CD14-positive monocyte (primary cell): ENCODE measurements at regions not wholly inside any gene's neighbourhood (a gene's known extent, or its start where the extent isn't known, plus 50 kb on each side); places are given as distances from the start of the nearest gene placed in this dataset.

ENCODE experiments used
- DNase-seq, 3 donors: peaks; one replicate each; pipeline ENCODE4 v3.0.0-alpha.2; 2011 to 2022
- H2AFZ ChIP-seq: 2 replicates; pipeline ENCODE4 v1.6.0; 2012; ENCODE audit warnings: mild to moderate bottlenecking, low read depth, low read length, inconsistent platforms; ENCODE audit not compliant: insufficient read depth, poor library complexity, severe bottlenecking
- H3K27ac ChIP-seq, 2 donors: 1 replicate in 1 of 2; 2 replicates in 1 of 2; pipeline ENCODE4 v1.5.1; 2012 to 2013; ENCODE audit warnings: low read length in 2 of 2, control low read depth in 1 of 2, inconsistent platforms in 1 of 2, low read depth in 1 of 2, mild to moderate bottlenecking in 1 of 2
- H3K27me3 ChIP-seq, 2 donors: one replicate each; pipeline versions ENCODE4 v1.6.0 to v1.6.1; 2011 to 2013; ENCODE audit warnings: low read length in 2 of 2; ENCODE audit not compliant: control insufficient read depth in 2 of 2, insufficient read depth in 2 of 2
- H3K36me3 ChIP-seq, 2 donors: replicated peaks in 1 of 2; 1 replicate in 1 of 2; 2 replicates in 1 of 2; pipeline versions ENCODE4 v1.5.1 to v1.6.1; 2012 to 2013; ENCODE audit warnings: low read length in 2 of 2, control low read depth in 1 of 2, inconsistent platforms in 1 of 2, mild to moderate bottlenecking in 1 of 2; ENCODE audit not compliant: insufficient read depth in 2 of 2, control insufficient read depth in 1 of 2
- H3K4me1 ChIP-seq, 2 donors: 1 replicate in 1 of 2; 2 replicates in 1 of 2; pipeline versions ENCODE4 v1.5.1 to v1.6.1; 2012 to 2013; ENCODE audit warnings: low read length in 2 of 2, control low read depth in 1 of 2, inconsistent platforms in 1 of 2, mild to moderate bottlenecking in 1 of 2, moderate library complexity in 1 of 2; ENCODE audit not compliant: insufficient read depth in 2 of 2, control insufficient read depth in 1 of 2
- H3K4me2 ChIP-seq: replicated peaks from 2 replicates; pipeline ENCODE3; 2012; ENCODE audit warnings: low read length, moderate library complexity, mild to moderate bottlenecking; ENCODE audit not compliant: poor library complexity, severe bottlenecking; ENCODE audit errors: extremely low read depth
- H3K4me3 ChIP-seq, 3 experiments: fragments of 200-600 bp in 1 of 3; sonication (generic) in 1 of 3; replicated peaks in 1 of 3; 1 replicate in 2 of 3; 2 replicates in 1 of 3; pipeline ENCODE4 v1.5.1; 2011 to 2013; ENCODE audit warnings: low read length in 3 of 3, mild to moderate bottlenecking in 3 of 3, control low read depth in 2 of 3, low read depth in 2 of 3, inconsistent platforms in 1 of 3, moderate library complexity in 1 of 3
- H3K79me2 ChIP-seq: 2 replicates; pipeline ENCODE4 v1.6.0; 2012; ENCODE audit warnings: mild to moderate bottlenecking, control low read depth, inconsistent platforms, low read length, moderate library complexity; ENCODE audit not compliant: insufficient read depth
- H3K9ac ChIP-seq: 2 replicates; pipeline ENCODE4 v1.6.0; 2017; ENCODE audit warnings: low read length, mild to moderate bottlenecking; ENCODE audit not compliant: insufficient read depth, poor library complexity, severe bottlenecking
- H3K9me3 ChIP-seq, 2 donors: replicated peaks in 1 of 2; 1 replicate in 1 of 2; 2 replicates in 1 of 2; pipeline versions ENCODE4 v1.5.1 to v1.6.1; 2012 to 2013; ENCODE audit warnings: low read length in 2 of 2, control low read depth in 1 of 2; ENCODE audit not compliant: control insufficient read depth in 1 of 2, insufficient read depth in 1 of 2
- H4K20me1 ChIP-seq: 2 replicates; pipeline ENCODE4 v1.6.0; 2012; ENCODE audit warnings: mild to moderate bottlenecking, low read length, control low read depth, moderate library complexity; ENCODE audit not compliant: insufficient read depth
- H3K27ac Mint-ChIP-seq, 7 donors: one replicate each; pipeline ENCODE4 v1.8.0; 2020; ENCODE audit warnings: mild to moderate bottlenecking in 7 of 7, mixed read lengths in 7 of 7, moderate library complexity in 6 of 7, inconsistent platforms in 2 of 7
- H3K27me3 Mint-ChIP-seq, 3 donors: one replicate each; pipeline ENCODE4 v1.8.0; 2021 to 2022; ENCODE audit warnings: low read depth in 3 of 3, mild to moderate bottlenecking in 3 of 3, mixed read lengths in 3 of 3, moderate library complexity in 3 of 3, inconsistent platforms in 1 of 3
- H3K36me3 Mint-ChIP-seq, 2 donors: one replicate each; pipeline ENCODE4 v1.8.0; 2020; ENCODE audit warnings: mixed read lengths in 2 of 2, inconsistent platforms in 1 of 2, mild to moderate bottlenecking in 1 of 2
- H3K4me1 Mint-ChIP-seq: one replicate; pipeline ENCODE4 v1.8.0; 2020; ENCODE audit warnings: mild to moderate bottlenecking, mixed read lengths
- H3K4me3 Mint-ChIP-seq, 2 donors: one replicate each; pipeline ENCODE4 v1.8.0; 2020; ENCODE audit warnings: mild to moderate bottlenecking in 2 of 2, mixed read lengths in 2 of 2, moderate library complexity in 1 of 2
- H3K9me3 Mint-ChIP-seq, 7 donors: one replicate each; pipeline ENCODE4 v1.8.0; 2020 to 2022; ENCODE audit warnings: mixed read lengths in 7 of 7, mild to moderate bottlenecking in 6 of 7, moderate library complexity in 6 of 7, inconsistent platforms in 2 of 7
- CTCF ChIP-seq: fragments of 200-600 bp; IDR thresholded peaks from one replicate; pipeline ENCODE4 v1.8.0; 2022; ENCODE audit warnings: antibody characterized with exemption, mild to moderate bottlenecking
- WGBS: methylation state at CpG from one replicate; pipeline ENCODE4 v1.1.5; 2013; ENCODE audit warnings: missing lambda C conversion rate; ENCODE audit not compliant: insufficient coverage; 5-methylcytosine and 5-hydroxymethylcytosine counted together
- intact Hi-C, 2 donors: fragments of 100-400 bp; cut with micrococcal nuclease; formaldehyde crosslinking; loops; one replicate each; pipeline versions ENCODE4 v1.15.0 to v1.15.1; 2023

- H3K4me3 Mint-ChIP-seq: no peak overlapping the region
- H3K36me3 Mint-ChIP-seq: no peaks in the 10 kb centered on the region
- H2AFZ ChIP-seq: no peak overlapping the region
- H3K9ac ChIP-seq: no peak overlapping the region
- H3K9me3 ChIP-seq: peaks cover 0 to 3% of the 10 kb centered on the region in 2 donors
- no peaks in the 10 kb centered on the region for H3K36me3 ChIP-seq
- H4K20me1 ChIP-seq: no peaks in the 10 kb centered on the region
- no peaks in the 10 kb centered on the region for H3K4me1 ChIP-seq
- H3K27ac Mint-ChIP-seq: peak overlapping the region in 1 of 7 donors; percentile 67
- peaks cover 6% of the 10 kb centered on the region for H3K4me1 Mint-ChIP-seq
- no peak for DNase-seq
- no peak overlapping the region for H3K4me2 ChIP-seq
- peaks cover 4 to 26% (median 8%) of the 10 kb centered on the region in 7 donors for H3K9me3 Mint-ChIP-seq
- no peaks in the 10 kb centered on the region for H3K79me2 ChIP-seq
- intact Hi-C loops: no loop called here
- no peak overlapping the region for H3K4me3 ChIP-seq
- no peak overlapping the region for H3K27ac ChIP-seq
- H3K27me3 Mint-ChIP-seq: peaks cover 0 to 1% (median 0%) of the 10 kb centered on the region in 3 donors
- no CpG with 5 or more reads among the region's 3 CpGs for WGBS
- TF ChIP-seq CTCF: no peak
- no peaks in the 10 kb centered on the region for H3K27me3 ChIP-seq
These were observed 203.4 kb upstream of the AGR3 start for GRCh38 chr7:17085186-17085585.

- peaks cover 6% of the 10 kb centered on the region for H3K4me1 Mint-ChIP-seq
- no peak overlapping the region for H3K4me3 Mint-ChIP-seq
- H3K27me3 ChIP-seq: no peaks in the 10 kb centered on the region
- no peak overlapping the region for H3K4me3 ChIP-seq
- no peak overlapping the region for H3K27ac Mint-ChIP-seq
- peaks cover 0 to 3% of the 10 kb centered on the region in 2 donors for H3K9me3 ChIP-seq
- no peak overlapping the region for H3K27ac ChIP-seq
- no peak for TF ChIP-seq CTCF
- no peaks in the 10 kb centered on the region for H3K36me3 ChIP-seq
- intact Hi-C loops: no loop called here
- no peak for DNase-seq
- H3K36me3 Mint-ChIP-seq: no peaks in the 10 kb centered on the region
- peaks cover 0 to 1% (median 0%) of the 10 kb centered on the region in 3 donors for H3K27me3 Mint-ChIP-seq
- H3K4me1 ChIP-seq: no peaks in the 10 kb centered on the region
- no peaks in the 10 kb centered on the region for H3K79me2 ChIP-seq
- H3K9ac ChIP-seq: no peak overlapping the region
- no CpG with 5 or more reads among the region's 5 CpGs for WGBS
- no peak overlapping the region for H3K4me2 ChIP-seq
- H3K9me3 Mint-ChIP-seq: peaks cover 4 to 25% (median 6%) of the 10 kb centered on the region in 7 donors
- H2AFZ ChIP-seq: no peak overlapping the region
- H4K20me1 ChIP-seq: no peaks in the 10 kb centered on the region
These were observed 204.6 kb upstream of the AGR3 start for GRCh38 chr7:17086403-17086802.
